Astrocyte of the cerebellum (primary cell): ENCODE measurements at regions not wholly inside any gene's neighbourhood (a gene's known extent, or its start where the extent isn't known, plus 50 kb on each side); places are given as distances from the start of the nearest gene placed in this dataset.
A peak's percentile ranks its signal among the peaks of the same experiment; 100 is the strongest.

Source experiments
- DNase-seq: peaks from one replicate; pipeline ENCODE4 v3.0.0-alpha.2; 2011; ENCODE audit warnings: low read depth
- H3K4me3 ChIP-seq: 2 replicates; pipeline ENCODE4 v1.5.1; 2011; ENCODE audit warnings: mild to moderate bottlenecking, low read depth, low read length, moderate library complexity
- CTCF ChIP-seq: IDR thresholded peaks from 2 replicates; pipeline ENCODE4 v1.5.1; 2012; ENCODE audit warnings: low read length, low read depth, moderate library complexity, mild to moderate bottlenecking; ENCODE audit errors: missing control alignments
- in situ Hi-C: cut with HindIII; loops from 2 replicates; pipeline ENCODE4 v1.10.0; 2017; ENCODE audit warnings: low sequenced_read_pairs

DNA sequence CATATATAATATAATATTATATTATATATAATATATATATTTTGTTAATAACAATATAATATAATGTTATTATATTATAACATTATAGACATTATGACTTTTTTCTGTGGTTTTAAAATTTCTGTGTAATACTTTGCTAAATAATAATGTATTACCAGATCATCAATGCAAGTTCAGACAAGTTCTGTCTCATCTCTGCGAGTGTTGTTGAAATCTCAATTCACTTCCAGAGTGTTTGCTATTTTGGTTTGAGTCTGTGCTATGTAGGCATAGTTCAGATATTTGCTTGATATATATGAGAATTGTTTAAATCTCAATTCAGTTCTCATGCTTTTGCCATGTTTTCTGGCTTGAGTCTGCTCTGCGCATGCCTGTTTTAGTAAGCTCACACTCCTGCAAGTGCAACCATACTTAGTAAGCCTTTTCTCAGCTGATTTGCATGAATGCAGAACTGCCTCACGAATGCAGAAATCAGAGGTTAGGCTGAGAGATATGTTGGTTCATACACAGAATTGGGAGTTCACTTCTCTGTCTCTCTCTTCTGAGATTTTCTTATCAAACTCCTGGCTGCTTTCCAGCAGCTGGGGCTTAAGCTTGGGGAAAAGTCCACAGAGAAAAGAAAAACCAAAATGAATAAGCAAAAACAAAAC is 830.2 kb upstream of the SORCS1 start:
- in situ Hi-C loops = no loop called here
- no peak overlapping the region for H3K4me3 ChIP-seq
- no peak for DNase-seq
- TF ChIP-seq CTCF = no peak

GRCh38 chr10:107986571-107986970 is 822.1 kb upstream of the SORCS1 start:
- TF ChIP-seq CTCF = no peak
- in situ Hi-C loops = no loop called here
- no peak overlapping the region for H3K4me3 ChIP-seq
- no peak for DNase-seq

- TF ChIP-seq CTCF = no peak
- no peak for DNase-seq
- in situ Hi-C loops = no loop called here
- H3K4me3 ChIP-seq = no peak overlapping the region
These were observed 820.1 kb upstream of the SORCS1 start for GRCh38 chr10:107984581-107984980.

DNA sequence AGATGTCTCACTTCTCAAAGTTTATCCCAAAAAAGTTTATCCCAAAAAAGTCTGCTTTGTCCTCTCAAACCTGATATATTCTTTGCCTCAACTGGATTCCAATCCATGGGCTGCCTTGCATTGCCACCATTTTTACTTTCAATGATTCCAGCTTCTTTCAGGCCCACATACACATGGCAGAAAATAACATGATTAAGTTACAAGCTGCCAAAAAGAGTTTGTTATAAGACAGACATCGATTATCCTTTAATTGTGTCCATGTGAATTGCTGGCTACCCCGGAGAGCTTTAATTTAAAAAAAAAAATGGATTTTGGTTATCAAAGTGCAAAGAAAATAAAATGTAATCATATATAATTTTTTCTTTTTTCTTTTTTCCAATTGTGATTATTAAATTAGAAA is 819.6 kb upstream of the SORCS1 start:
- H3K4me3 ChIP-seq = no peak overlapping the region
- in situ Hi-C loops = no loop called here
- DNase-seq = no peak
- no peak for TF ChIP-seq CTCF

DNA sequence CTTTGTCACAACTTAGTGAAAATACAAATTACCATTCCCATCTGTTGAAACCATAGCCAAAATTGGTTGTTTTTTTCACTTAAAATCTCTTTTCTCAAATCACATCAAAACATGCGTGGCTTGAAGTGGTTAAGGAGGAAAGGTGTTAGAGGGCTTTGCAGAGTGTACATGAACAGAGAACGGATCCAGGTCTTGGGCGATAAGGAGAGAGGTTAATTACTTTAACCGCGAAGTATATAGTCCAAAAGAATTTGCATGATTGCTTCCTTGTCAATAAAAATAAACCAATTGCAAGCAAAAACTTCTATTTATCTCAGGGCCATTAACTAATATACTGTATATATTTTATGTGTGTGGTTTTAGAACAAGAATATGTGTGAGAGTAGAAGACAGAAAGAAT is 813.9 kb upstream of the SORCS1 start:
- no peak overlapping the region for H3K4me3 ChIP-seq
- in situ Hi-C loops = no loop called here
- DNase-seq = no peak
- TF ChIP-seq CTCF = no peak

GRCh38 chr10:107971973-107972372 is 807.5 kb upstream of the SORCS1 start:
- in situ Hi-C loops = no loop called here
- TF ChIP-seq CTCF = no peak
- DNase-seq = peak; percentile 65
- H3K4me3 ChIP-seq = no peak overlapping the region
